ENCODE measurements at regions not wholly inside any gene's neighbourhood (a gene's known extent, or its start where the extent isn't known, plus 50 kb on each side); places are given as distances from the start of the nearest gene placed in this dataset.

DNA sequence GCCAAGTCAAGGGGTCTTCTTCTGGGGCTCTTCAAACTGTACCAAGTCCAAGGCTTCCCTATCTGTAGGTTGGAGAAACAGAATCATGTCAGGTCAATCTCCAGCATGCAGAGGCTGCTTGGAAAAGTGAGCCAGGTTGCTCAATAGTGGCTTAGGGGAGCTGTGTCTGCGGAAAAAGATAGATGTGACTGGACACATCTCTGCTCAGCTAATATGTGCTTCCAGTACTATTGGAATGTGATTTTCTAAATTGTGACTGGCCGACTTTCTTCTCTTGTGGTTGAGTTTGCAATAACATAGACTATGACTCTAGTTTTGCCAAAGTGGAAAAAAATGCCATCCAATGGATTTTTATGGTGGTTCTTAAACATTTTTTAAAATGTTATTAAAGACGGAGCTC lies 136.7 kb downstream of the BOD1 start:
- no peaks in the 10 kb centered on the region for H3K9me2 ChIP-seq (ENCODE audit: insufficient read depth)
- H2AFZ ChIP-seq (ENCODE audit: low read depth, low read length, poor library complexity, severe bottlenecking): no peak overlapping the region
- no peak for TF ChIP-seq SRF (IDR thresholded peaks at IDR 0.05; ENCODE audit: low read depth)
- no peak for TF ChIP-seq EGR1 (IDR thresholded peaks at IDR 0.05; ENCODE audit: low read depth)
- TF ChIP-seq YY1 (IDR thresholded peaks at IDR 0.05; ENCODE audit: extremely low read depth, insufficient replicate concordance, low read depth, low read length): no peak
- TF ChIP-seq ZFX (IDR thresholded peaks at IDR 0.05): no peak
- TF ChIP-seq REST (IDR thresholded peaks at IDR 0.05; ENCODE audit: low read depth): no peak
- no peak for TF ChIP-seq ELF1 (IDR thresholded peaks at IDR 0.05; ENCODE audit: borderline replicate concordance, low read depth)
- TF ChIP-seq JUND (IDR thresholded peaks at IDR 0.05): no peak
- no peak for TF ChIP-seq SP1 (IDR thresholded peaks at IDR 0.05; ENCODE audit: low read depth)
- no peak for TF ChIP-seq POLR2A (IDR thresholded peaks at IDR 0.05; ENCODE audit: borderline replicate concordance, extremely low read depth, insufficient read depth, insufficient read length)
- no TSS peak for BruUV-seq (replicated peaks)
- no peaks in the 10 kb centered on the region for H3K36me3 ChIP-seq (ENCODE audit: control insufficient read depth in 1 of 2, insufficient read depth in 2 of 2, low read length in 2 of 2)
- H3K27ac ChIP-seq (ENCODE audit: low read depth, low read length): no peak overlapping the region
- ChIA-PET RAD21 (ENCODE audit: low non-redundant PET in 1 of 2, low total read pairs in 2 of 2, uncharacterized antibody in 2 of 2, unreplicated experiment in 2 of 2) (no interaction called here), POLR2A (no interaction called here), CTCF (no interaction called here)
- no peak overlapping the region for H3K9ac ChIP-seq (ENCODE audit: low read length)
- H3K9me3 ChIP-seq (ENCODE audit: control insufficient read depth in 1 of 2, insufficient read depth in 1 of 2, low read depth in 1 of 2, low read length in 2 of 2): no peaks in the 10 kb centered on the region
- H3K4me1 ChIP-seq (ENCODE audit: control insufficient read depth in 1 of 2, insufficient read depth in 2 of 2, low read length in 2 of 2): peaks cover 0 to 19% of the 10 kb centered on the region in 2 experiments; a peak in 2 of 4 replicates
- ATAC-seq (no peak), DNase-seq (ENCODE audit: low read depth, low spot score) (no peak)
- intact Hi-C loops (cut with micrococcal nuclease): no loop called here
- H3K4me3 ChIP-seq (replicated peaks in 1 of 2; ENCODE audit: low read depth in 1 of 2, low read length in 2 of 2): no peak overlapping the region
- no peaks in the 10 kb centered on the region for H3K79me2 ChIP-seq (ENCODE audit: insufficient read depth, low read length)
- no peak overlapping the region for H3K4me2 ChIP-seq (ENCODE audit: low read length)
- no peaks in the 10 kb centered on the region for H4K20me1 ChIP-seq (ENCODE audit: insufficient read depth)
- H3K27me3 ChIP-seq (ENCODE audit: insufficient read depth, low read length): no peaks in the 10 kb centered on the region

Data from HCT116 (cell line).